ENCODE measurements at regions not wholly inside any gene's neighbourhood (a gene's known extent, or its start where the extent isn't known, plus 50 kb on each side); places are given as distances from the start of the nearest gene placed in this dataset.
"Not testable (repeated sequence)": the region's sequence is repeated elsewhere in the genome, so short reads cannot be mapped to it uniquely, and the experiment has no call there.

GRCh38 chr16:22627043-22627442, 116.4 kb downstream of the NPIPB5 start:
- DNase-seq = no peak

GRCh38 chr16:22628994-22629393, 118.3 kb downstream of the NPIPB5 start:
- no peak for DNase-seq

GRCh38 chr16:22630242-22630641, 119.6 kb downstream of the NPIPB5 start:
- no peak for DNase-seq

- no peak for DNase-seq
Measured at GRCh38 chr16:22631264-22631663, 120.6 kb downstream of the NPIPB5 start.

GRCh38 chr16:22632606-22633005, 121.9 kb downstream of the NPIPB5 start:
- DNase-seq = no peak

GRCh38 chr16:22633280-22633679, 122.6 kb downstream of the NPIPB5 start:
- DNase-seq = no peak

GRCh38 chr16:22633799-22634198, 123.1 kb downstream of the NPIPB5 start:
- DNase-seq = no peak

- DNase-seq = no peak
Measured at GRCh38 chr16:22634954-22635353, 124.3 kb downstream of the NPIPB5 start.

GRCh38 chr16:22635357-22635761, 124.7 kb downstream of the NPIPB5 start:
- no peak for DNase-seq

GRCh38 chr16:22635801-22636200, 125.1 kb downstream of the NPIPB5 start:
- DNase-seq = no peak

- DNase-seq = no peak
Measured at GRCh38 chr16:22638393-22639206, 127.9 kb downstream of the NPIPB5 start.

- DNase-seq = no peak
Measured at GRCh38 chr16:22641131-22641628, 130.5 kb downstream of the NPIPB5 start.

GRCh38 chr16:22642416-22643088, 131.9 kb downstream of the NPIPB5 start:
- DNase-seq = no peak

- not testable (repeated sequence) for DNase-seq
Measured at GRCh38 chr16:22643203-22643602, 132.5 kb downstream of the NPIPB5 start.

GRCh38 chr16:22643886-22644285, 133.2 kb downstream of the NPIPB5 start:
- DNase-seq = no peak

GRCh38 chr16:22645868-22646267, 135.2 kb downstream of the NPIPB5 start:
- DNase-seq = no peak

GRCh38 chr16:22646948-22647556, 136.4 kb downstream of the NPIPB5 start:
- no peak for DNase-seq

GRCh38 chr16:22648141-22648540, 137.4 kb downstream of the NPIPB5 start:
- DNase-seq = no peak

- DNase-seq = no peak
Measured at GRCh38 chr16:22648941-22649340, 138.2 kb downstream of the NPIPB5 start.

- not testable (repeated sequence) for DNase-seq
Measured at GRCh38 chr16:22651111-22651817, 140.6 kb downstream of the NPIPB5 start.

GRCh38 chr16:22652463-22652845, 141.8 kb downstream of the NPIPB5 start:
- no peak for DNase-seq

GRCh38 chr16:22653876-22654275, 143.2 kb downstream of the NPIPB5 start:
- DNase-seq = no peak

GRCh38 chr16:22656573-22656972, 145.9 kb downstream of the NPIPB5 start:
- not testable (repeated sequence) for DNase-seq
